Medulla oblongata (tissue), 1 donor: ENCODE measurements at regions not wholly inside any gene's neighbourhood (a gene's known extent, or its start where the extent isn't known, plus 50 kb on each side); places are given as distances from the start of the nearest gene placed in this dataset.

Experiments
- DNase-seq: peaks from one replicate; pipeline ENCODE4 v3.0.0-alpha.2; 2015; ENCODE audit errors: extremely low spot score

DNA sequence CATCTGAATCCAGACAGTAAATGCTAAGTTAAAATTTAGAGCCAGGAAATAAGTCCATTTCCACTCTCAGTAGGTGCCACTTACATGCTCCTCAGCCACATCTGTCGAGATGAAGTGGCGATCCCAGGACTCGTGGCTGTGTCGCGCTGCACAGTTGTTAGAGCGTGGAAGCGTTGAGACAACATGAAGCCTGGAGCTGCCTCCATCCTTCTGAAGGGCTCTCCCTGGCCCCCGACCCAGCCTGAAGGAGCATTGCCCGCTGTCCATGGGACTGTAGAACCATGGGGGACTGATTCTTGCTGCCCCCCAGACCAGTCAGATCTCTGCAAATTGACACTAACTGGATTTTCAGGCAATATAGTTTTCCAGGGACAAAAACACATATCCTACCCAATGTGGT lies 58.9 kb downstream of the IRX1 start:
- no peak for DNase-seq

DNA sequence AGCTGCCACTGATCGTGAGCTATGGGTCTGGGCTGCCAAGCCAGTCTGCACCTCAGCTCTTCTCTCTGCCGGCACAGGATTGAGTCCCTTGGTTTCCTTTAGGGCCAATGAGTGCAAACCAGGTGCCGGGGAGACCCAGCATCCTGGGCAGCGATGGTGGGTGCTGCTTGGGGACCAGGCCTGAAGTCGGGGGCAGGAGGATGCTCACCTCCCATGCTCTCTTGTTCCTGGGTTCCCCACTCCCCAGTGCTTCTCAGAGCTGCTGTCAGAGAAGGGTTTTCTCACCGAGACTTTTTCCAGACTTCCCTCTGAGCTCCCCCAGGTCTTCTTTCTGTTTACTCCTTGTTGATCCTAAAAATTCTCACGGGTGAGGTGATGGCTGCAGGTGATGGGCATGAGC lies 61.2 kb downstream of the IRX1 start:
- no peak for DNase-seq

DNA sequence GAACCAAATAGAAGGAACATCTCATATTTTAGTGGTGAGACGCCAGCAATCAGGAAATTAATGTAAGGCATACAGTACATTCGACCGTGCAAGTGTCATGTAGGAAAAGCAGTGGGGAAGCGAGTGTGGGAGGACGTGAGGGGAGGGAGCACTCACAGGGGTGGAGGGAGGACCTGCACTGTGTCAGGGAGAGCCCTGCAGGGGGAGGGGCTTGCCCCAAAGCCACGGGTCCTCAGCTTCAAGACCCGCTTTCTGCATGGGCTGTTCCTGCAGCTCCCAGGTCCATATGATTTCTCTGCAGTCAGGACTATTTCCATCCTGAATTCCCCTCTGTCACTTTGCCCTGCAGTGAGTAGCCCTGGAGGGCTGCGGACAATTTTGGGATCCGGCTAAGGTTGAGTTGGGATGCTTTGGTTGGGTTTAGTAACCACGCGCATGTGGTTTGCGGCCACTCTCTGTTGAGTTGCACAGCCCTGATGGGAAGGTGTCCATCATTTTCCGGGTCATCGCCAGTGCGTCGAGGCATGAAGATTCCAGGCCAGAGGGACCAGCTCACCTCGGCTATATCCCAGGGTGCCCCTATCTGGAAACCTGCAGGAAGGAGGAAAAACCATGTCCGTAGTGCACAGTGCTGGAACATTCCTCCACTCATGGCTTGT lies 61.9 kb downstream of the IRX1 start:
- DNase-seq = no peak

DNA sequence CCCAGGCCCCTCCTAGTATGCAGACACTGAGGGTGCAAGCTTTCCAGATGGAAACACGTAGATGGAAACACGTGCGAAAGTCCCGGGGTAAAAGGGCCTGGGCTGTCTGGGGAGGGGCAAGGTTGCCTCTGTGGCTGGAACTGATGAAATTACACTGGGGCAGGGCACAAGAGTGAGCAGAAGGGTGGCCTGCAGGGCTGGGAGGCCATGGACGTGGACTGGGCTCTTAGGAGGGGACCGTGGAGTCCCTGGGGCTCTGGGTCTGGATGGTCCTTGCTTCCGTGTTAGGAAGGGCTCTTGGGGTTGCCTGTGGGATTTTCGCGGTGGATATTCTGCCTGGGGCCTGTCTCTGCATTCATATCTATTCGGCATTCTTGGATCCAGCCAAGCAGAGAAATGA lies 63.3 kb downstream of the IRX1 start:
- no peak for DNase-seq

DNA sequence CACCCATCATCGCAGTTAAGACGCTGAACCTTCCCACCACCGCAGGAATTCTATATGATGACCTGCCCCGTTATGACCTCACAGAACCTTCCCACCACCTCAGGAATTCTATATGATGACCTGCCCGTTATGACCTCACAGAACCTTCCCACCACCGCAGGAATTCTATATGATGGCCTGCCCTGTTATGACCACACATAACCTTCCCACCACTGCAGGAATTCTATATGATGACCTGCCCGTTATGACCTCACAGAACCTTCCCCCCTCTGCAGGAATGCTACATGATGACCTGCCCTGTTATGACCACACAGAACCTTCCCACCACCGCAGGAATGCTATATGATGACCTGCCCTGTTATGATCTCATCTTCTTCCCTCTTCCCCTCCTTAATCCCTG lies 64.3 kb downstream of the IRX1 start:
- no peak for DNase-seq

DNA sequence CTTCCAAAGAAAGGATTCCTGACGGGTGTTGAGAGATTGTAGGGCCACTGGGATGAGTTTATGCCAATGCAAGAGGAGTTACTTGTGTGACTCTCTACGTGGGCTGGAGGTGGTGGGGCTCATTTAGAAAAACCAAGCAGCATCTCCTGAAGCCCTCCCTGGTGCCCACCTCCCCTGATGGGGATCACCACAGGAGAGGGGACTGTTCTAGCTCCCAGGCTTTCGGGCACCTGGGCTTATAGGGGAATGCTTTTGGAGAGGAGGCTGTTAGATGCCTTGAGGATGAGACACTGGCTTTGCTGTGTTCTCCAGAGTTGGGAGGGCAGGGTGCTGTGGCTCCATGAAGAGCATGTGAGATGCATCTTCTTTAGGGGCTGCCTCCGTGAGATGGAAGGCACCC lies 65.0 kb downstream of the IRX1 start:
- DNase-seq = no peak

DNA sequence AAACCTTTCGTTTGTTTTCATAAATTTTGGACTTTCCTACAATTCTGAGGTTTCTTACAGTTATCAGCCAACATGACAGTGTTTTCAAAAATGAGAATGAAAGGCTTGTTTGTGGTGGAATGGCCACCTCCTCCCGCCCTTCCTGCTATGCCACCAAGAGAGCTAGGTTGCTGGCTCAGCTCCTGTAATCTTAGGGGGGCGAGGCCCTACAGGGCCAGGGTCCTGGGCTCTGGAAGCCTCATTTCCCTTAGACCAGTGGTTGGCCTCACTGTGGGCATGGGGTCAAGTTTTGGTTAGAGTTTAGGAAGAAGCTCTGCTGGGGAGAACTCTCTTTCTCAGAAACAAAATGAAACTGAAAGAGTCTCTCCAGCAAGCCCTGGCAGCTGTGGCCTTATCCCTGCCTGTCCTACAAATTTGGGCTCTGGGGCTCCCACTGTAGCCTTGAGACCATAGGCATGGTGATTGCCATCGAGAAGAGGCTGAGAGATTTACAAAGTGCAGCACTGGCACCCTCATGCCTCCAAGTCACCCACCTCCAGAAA lies 66.2 kb downstream of the IRX1 start:
- DNase-seq = no peak

DNA sequence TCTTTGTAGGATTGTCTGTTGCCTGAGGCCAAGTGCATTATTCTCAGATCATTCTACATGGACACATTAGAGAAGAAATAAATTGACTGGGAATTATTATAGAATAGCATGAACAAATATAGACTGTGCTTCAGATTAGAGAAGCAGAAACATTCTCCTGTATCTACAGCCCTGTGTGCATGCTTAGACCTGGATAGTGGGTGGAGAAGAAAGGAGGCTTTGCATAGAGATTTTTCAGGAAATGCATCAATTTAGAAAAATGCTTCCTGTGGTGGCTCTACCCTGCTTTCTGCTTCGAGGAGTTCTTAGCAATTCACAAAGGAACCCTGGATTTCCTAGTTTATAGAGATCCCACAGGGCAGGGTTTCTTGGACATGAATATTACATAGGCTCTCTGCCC lies 66.7 kb downstream of the IRX1 start:
- DNase-seq = no peak

DNA sequence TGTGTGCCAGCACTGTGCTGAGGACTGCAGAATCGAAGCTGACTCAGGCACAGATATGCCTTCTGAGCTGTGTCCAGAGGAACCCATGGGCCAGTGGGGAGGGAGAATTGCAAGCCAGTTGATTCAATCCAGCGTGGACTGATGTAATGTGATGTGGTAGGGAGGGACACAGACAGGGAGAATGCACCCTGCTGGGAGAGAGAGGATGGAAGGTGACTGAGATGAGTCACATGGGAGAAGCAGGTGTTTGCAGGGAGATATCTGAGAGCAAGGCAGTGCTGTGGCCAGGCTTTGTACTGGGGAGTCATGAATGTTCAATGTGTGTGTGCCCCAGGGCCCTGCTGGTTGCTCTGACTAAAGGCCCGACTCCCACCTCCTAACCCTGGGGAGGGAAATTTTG lies 75.7 kb downstream of the IRX1 start:
- DNase-seq = no peak

DNA sequence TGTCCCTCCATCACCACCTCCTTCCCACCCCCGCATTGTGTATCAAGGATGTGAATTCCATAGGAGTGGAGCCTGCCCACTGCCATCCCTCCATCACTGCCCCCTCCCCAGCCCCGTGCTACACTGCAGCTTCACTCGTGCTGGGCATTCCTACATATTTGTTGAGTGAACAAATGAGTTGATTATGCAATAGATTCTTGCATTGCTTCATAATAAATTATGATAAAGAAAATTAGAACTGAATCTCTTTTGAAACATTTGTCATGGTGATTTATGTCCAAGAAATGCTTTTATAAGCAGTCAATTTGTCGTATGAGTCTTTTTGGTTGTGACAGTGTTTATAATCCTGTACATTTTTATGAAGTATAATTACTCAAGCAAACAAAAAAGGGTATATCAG lies 83.2 kb downstream of the IRX1 start:
- DNase-seq = no peak

DNA sequence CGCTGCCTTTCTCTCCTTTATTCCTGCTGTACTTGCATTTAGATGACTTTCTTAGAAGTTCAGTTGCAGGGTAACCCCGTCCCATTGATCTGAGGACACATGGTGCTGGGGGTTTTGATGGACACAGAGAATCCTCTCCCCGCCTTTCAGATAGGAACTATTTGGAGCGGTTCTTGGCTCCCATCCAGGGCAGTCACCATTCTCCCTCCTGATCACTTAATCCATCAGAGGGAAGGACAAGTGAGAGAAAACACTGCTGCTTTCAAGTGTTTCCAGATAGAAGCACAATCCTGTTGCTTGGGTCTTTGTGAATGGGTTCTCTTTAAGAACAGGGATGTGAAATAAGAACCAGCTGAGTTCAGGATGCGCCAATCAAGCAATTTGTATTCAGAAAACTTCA lies 85.2 kb downstream of the IRX1 start:
- no peak for DNase-seq

DNA sequence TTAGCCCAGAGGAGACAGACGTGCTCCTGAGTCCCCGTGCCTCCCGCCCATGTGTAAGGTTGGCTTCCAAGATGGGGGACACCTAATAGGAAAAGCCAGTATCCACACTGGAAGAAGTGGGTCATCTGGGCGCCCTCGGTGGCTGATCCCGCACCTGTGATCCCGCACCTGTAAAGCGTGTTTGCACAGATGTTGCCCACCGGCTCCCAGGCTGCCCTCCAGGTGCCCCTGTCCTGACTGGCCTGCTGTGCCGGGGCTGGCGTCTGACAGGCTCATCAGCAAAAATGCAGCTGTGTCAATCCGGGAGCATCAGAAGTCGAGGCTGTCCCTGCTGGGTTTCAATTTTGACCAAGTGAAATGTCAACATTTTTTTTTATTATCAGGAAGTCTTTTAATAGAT lies 88.5 kb downstream of the IRX1 start:
- DNase-seq = no peak

DNA sequence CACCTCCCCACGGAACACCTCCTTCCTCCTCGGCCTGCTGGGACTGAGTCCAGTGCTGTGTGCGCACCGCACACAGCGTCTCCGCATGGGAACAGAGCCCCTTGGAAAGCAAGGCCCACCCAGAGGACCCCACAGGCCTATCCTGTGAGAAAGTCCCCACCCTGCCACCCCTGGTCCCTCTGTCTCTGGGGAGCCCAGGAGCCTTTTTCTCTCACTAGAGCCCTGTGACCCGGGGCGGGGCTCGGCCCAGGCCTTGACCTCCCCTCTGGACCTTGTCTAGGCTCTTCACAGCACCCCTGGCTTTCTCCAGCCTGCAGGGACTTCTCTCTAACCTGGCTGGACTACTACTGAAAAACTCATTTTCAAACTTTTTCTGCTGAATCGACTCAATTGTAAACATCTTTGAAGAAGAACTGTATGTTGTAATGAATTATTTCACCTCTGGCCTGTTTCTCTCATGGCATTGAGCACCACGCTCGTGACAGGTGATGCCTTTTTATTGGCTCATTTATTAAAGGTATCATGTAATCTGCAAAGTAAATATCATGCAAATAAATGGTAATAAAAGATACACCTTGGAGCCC lies 89.2 kb downstream of the IRX1 start:
- DNase-seq = no peak

DNA sequence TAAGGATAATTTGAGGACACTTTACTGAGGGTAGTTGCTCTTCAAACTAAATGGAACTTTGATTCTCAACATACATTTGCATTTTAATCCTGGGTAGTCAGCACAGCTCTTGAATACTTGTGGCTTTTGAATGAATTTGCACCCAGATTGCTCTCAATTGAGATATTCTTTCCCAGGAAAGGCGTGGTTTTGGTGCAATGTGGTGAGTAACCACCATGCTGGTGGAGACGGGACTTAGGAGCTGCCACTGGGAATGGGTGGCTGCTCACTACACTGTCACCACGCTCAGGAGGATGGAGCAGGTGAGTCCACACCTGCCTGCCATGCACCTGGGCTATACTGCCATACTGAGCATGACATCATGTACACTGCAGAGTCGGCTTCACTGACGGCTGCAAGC lies 99.2 kb downstream of the IRX1 start:
- DNase-seq = no peak

DNA sequence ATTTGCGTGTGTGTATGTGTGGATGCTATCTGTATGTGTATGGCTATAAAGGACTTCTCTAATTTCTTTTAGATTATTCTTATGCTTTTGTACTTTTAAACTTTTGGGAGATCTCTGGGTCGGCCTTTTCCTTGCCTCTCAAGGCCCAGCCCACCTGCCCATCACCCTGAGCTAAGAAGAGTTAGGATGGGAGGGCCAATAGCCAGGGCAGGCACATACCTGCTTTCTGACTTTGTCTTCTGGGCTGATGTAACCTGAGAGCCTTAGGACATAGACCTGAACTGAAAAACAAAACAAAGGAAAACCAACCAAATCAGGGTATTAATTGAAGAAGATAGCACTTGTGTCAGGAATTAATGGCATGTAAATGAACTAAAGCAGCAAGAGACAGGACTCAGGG lies 100.2 kb downstream of the IRX1 start:
- DNase-seq = no peak

DNA sequence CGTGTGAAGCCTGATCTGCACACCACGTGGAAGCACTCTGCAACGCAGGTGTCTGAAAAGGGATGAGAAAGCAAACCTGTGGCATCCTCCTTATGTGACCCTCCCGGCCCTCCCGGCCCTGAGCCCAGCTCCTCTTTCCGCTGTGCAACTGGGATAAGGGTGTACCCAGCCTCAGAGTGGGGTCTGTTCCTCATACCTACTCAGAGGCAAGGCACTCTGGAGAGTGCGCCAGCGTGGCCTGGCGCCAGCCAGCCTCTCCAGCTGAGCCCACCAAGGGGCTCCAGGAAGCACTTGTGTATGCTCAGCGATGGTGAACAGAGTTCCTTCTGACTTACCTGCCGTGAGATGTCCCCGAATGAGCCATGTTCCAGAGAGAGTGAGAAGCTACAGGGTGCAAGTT lies 102.8 kb downstream of the IRX1 start:
- DNase-seq = no peak

DNA sequence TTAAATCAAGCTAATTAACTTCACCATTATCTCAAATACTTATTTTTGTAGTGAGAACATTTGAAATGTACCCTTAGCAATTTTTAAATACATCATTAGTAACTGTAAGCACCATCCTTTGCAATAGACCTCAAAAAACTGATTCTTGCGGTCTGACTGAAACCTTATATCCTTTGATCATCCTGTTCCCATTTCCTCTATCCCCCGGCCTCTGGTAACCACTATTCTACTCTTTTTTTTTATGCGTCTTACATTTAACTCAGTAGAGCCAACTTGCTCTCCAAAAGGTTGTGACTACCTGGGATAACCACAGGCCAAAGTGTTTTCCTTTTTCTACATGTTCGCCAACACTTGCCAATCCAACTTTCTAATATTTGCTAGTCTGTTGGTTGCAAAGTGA lies 106.1 kb downstream of the IRX1 start:
- no peak for DNase-seq

DNA sequence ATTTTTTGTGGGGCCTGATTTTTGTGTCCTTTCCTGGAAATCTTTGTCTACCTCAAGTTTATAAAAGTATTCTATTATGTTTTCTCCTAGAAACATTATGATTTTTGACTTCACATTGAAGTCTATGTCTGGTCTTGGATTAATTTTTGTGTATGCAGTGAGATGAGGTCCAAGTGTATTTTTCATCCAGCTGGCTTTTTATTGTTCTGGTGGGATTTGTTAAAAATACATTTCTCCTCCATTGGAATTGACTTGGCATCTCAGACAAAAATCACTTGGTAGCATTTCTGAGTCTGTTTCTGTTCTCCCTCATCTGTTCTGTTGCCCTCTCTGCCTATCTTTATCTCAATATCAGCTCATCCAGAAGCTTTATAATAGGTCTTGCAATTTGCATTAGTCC lies 109.0 kb downstream of the IRX1 start:
- DNase-seq = no peak

DNA sequence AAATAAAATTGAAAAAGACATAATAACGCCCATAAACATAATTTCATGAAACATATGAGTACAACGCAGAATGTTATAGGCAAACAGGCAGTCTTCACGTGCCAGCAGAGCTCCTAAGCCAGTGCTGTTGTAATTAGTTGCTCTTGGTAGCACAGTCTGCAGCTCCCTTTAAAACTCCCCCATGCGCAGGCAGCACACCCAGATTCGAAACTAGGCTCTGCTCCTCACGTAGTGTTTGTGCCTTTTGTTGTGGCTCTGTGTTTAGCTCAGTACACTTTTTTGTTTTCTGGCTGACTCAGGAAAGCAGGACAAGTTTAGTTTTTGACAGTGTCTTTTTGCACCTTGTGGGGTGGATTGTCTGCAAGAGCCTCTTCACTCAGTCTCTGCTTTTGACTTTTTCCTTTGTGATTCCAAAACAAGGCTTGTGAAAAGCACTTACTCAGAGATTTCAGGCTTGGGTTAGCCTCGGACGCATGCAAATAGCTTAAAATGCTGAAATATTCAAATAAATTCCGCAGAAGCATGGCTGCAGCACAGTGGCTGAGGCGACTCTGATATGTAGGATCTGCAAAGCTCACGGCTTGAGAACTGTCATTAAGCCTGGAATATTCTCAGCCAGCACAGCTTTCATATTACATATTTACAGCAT lies 113.6 kb downstream of the IRX1 start:
- DNase-seq = no peak

DNA sequence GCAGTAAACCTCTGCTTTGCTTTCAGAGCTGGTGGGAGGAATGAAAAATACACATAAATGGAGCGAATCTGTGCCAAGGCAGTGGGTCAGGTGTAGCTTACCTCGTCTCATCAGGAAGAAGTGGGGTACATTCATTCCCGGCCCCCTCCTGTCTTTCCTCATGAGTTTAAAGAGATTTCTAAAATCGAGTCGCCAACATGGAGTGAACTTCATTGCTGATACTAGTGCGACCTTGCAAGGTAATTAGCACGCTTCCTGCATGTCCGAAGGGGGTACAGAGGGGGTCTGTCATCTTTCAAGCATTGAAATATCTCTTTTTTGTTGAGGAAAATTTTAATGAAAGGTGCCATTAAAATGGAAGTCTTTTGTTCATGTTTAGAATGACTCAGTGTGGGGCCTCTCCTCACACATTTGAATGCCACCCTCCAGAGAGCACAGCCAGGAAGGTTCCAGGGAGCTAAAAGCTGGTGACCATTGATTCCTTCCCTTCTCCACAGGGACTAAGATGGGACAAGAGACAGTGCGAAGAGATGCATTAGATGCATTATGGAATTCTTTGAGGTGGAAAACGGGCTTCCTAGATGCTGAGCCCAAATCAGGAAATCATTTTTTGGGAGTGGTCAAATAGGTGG lies 114.2 kb downstream of the IRX1 start:
- DNase-seq = no peak

DNA sequence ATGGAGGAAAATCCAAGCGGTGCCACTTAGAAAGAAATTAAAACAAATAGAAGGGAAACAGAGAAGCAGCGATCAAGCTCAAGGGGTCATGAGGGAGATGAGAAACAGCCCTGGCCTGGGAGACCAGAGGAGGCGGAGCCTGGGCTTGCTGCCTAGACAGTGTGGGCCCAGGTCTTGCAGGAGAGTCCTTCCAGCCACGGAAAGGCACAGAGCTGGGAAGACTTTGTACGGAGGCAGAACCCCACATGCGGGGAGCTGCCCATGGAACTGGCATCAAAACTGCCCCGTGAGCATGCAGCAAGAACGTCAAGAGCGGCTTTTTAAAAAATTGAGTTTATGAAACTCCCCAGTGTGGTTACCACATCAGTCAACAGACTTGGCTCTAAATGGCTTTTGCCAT lies 119.4 kb downstream of the IRX1 start:
- DNase-seq = no peak

DNA sequence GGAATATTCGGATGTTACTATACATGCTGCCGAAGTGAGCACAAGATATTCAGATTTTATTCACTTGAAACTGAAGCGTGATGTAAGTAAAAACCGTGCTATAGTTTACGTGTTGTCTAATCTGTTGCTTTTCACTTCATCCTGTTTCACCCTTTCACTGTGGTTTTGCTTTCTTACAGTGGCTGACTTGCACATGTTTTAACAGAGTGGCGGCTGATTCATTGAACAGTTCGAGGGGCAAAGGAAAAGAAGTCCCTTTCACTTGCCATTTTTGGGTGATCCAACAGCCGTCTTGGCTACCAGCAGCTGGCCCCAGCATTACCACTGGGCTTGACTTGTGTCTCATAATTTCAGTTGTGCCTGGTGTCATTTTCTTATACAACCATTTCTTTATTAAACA lies 134.0 kb downstream of the IRX1 start:
- DNase-seq = no peak

DNA sequence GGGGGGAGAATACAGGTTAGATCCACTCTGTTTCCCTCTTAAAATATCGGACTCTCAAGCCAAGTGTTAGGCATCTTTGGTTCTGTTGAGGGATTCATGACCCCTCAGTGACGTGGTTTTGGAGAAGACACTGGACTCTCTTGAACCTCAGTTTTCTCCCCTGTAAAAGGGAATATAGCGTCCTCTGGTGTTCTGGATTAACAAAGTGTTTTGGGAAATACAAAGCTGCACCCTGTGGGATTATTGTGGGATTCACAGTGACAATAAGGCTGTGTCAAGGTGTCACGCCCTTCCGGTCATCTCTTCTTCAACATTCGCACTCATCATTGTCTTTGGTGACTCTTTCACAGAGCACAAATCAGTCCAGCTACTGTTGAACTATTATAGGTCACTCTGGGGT lies 139.0 kb downstream of the IRX1 start:
- no peak for DNase-seq
